WTC11 (cell line): ENCODE measurements at regions not wholly inside any gene's neighbourhood (a gene's known extent, or its start where the extent isn't known, plus 50 kb on each side); places are given as distances from the start of the nearest gene placed in this dataset.

Experiments used
- ATAC-seq: fragments of 200-7000 bp; cut with Tn5 transposase; 2 replicates; pipeline ENCODE4 v1.10.0; 2021; ENCODE audit warnings: mild to moderate bottlenecking, moderate library complexity
- CTCF ChIA-PET: fragments of 300-600 bp; sonication (Branson Sonifier 250); formaldehyde crosslinking; loops from one replicate; lab custom pipeline; 2021; ENCODE audit warnings: antibody characterized with exemption; lab: Charles Lee
- POLR2A ChIA-PET: fragments of 350-600 bp; sonication (Branson Sonifier 250); formaldehyde crosslinking; loops from one replicate; lab custom pipeline; 2021; ENCODE audit warnings: antibody characterized with exemption; lab: Charles Lee
- DNase-seq: peaks from one replicate; pipeline ENCODE4 v3.0.0; 2021; ENCODE audit warnings: low spot score
- H3K27ac Mint-ChIP-seq: 2 replicates; pipeline ENCODE4 v1.8.0; 2021; ENCODE audit warnings: mixed read lengths
- H3K27me3 Mint-ChIP-seq: 2 replicates; pipeline ENCODE4 v1.8.0; 2021; ENCODE audit warnings: low read depth, mild to moderate bottlenecking, moderate library complexity, mixed read lengths
- H3K36me3 Mint-ChIP-seq: 2 replicates; pipeline ENCODE4 v1.8.0; 2021; ENCODE audit warnings: mixed read lengths
- H3K4me1 Mint-ChIP-seq: 2 replicates; pipeline ENCODE4 v1.8.0; 2022; ENCODE audit warnings: mixed read lengths
- H3K4me3 Mint-ChIP-seq: 2 replicates; pipeline ENCODE4 v1.8.0; 2021; ENCODE audit warnings: mild to moderate bottlenecking, moderate library complexity, mixed read lengths
- H3K9me3 Mint-ChIP-seq: 2 replicates; pipeline ENCODE4 v1.8.0; 2021; ENCODE audit warnings: mixed read lengths
- CREM ChIP-seq: sonication (generic); formaldehyde crosslinking; IDR thresholded peaks from 2 replicates; pipeline ENCODE4 v1.8.1; 2022; ENCODE audit warnings: mild to moderate bottlenecking, missing genetic modification reagents, moderate library complexity
- ESRRA ChIP-seq: sonication (generic); formaldehyde crosslinking; IDR thresholded peaks from 2 replicates; pipeline ENCODE4 v1.8.1; 2022; ENCODE audit warnings: mild to moderate bottlenecking, missing genetic modification reagents, borderline replicate concordance
- GABPB1 ChIP-seq: sonication (generic); formaldehyde crosslinking; IDR thresholded peaks from 2 replicates; pipeline ENCODE4 v1.8.1; 2023; ENCODE audit warnings: mild to moderate bottlenecking, missing genetic modification reagents
- GRHL2 ChIP-seq: fragments of 250-450 bp; sonication (Bioruptor Pico); IDR thresholded peaks from 2 replicates; pipeline ENCODE4 v1.8.0; 2022; ENCODE audit warnings: mild to moderate bottlenecking, moderate library complexity; ENCODE audit not compliant: insufficient replicate concordance, severe bottlenecking
- IRF2 ChIP-seq: sonication (generic); formaldehyde crosslinking; IDR thresholded peaks from 2 replicates; pipeline ENCODE4 v1.8.0; 2022; ENCODE audit warnings: low read depth, missing genetic modification reagents, borderline replicate concordance
- JUN ChIP-seq: sonication (generic); formaldehyde crosslinking; IDR thresholded peaks from 2 replicates; pipeline ENCODE4 v1.8.0; 2023; ENCODE audit warnings: mild to moderate bottlenecking, missing genetic modification reagents
- NR3C1 ChIP-seq: sonication (generic); formaldehyde crosslinking; conservative IDR thresholded peaks from 2 replicates; pipeline ENCODE4 v1.8.1; 2023; ENCODE audit warnings: low read depth, mild to moderate bottlenecking, missing genetic modification reagents
- TCF7 ChIP-seq: sonication (generic); formaldehyde crosslinking; IDR thresholded peaks from 2 replicates; pipeline ENCODE4 v1.8.0; 2022; ENCODE audit warnings: mild to moderate bottlenecking, low read depth, missing genetic modification reagents, moderate library complexity
- TEAD4 ChIP-seq: sonication (generic); formaldehyde crosslinking; IDR thresholded peaks from 2 replicates; pipeline ENCODE4 v1.8.0; 2022; ENCODE audit warnings: mild to moderate bottlenecking, missing genetic modification reagents
- ZNF219 ChIP-seq: sonication (generic); formaldehyde crosslinking; IDR thresholded peaks from 2 replicates; pipeline ENCODE4 v1.8.0; 2023; ENCODE audit warnings: missing genetic modification reagents, mild to moderate bottlenecking, borderline replicate concordance
- ZNF416 ChIP-seq: fragments of 250-450 bp; sonication (Bioruptor Pico); IDR thresholded peaks from 2 replicates; pipeline ENCODE4 v1.9.0; 2021; ENCODE audit warnings: mild to moderate bottlenecking, inconsistent platforms
- ZNF671 ChIP-seq: fragments of 250-450 bp; sonication (Bioruptor Pico); IDR thresholded peaks from 2 replicates; pipeline ENCODE4 v1.8.0; 2021; ENCODE audit warnings: mild to moderate bottlenecking
- TF ChIP-seq, protein P1 (sequence below): sonication (generic); formaldehyde crosslinking; IDR thresholded peaks from 2 replicates; pipeline ENCODE4 v1.8.0; 2022; ENCODE audit warnings: missing genetic modification reagents
- TF ChIP-seq, protein P2 (sequence below): fragments of 250-450 bp; sonication (Bioruptor Pico); IDR thresholded peaks from 2 replicates; pipeline ENCODE4 v1.9.0; 2021; ENCODE audit warnings: moderate library complexity, mild to moderate bottlenecking, inconsistent platforms, borderline replicate concordance
- TF ChIP-seq, protein P3 (sequence below): sonication (generic); formaldehyde crosslinking; IDR thresholded peaks from 2 replicates; pipeline ENCODE4 v1.8.1; 2022; ENCODE audit warnings: mild to moderate bottlenecking, missing genetic modification reagents, moderate library complexity, borderline replicate concordance
- TF ChIP-seq, protein P4 (sequence below): sonication (generic); formaldehyde crosslinking; IDR thresholded peaks from 2 replicates; pipeline ENCODE4 v1.8.1; 2022; ENCODE audit warnings: mild to moderate bottlenecking, moderate library complexity, missing genetic modification reagents
- TF ChIP-seq, protein P5 (sequence below): sonication (generic); formaldehyde crosslinking; IDR thresholded peaks from 2 replicates; pipeline ENCODE4 v1.8.1; 2023; ENCODE audit warnings: mild to moderate bottlenecking, missing genetic modification reagents, borderline replicate concordance
- TF ChIP-seq, protein P6 (sequence below): fragments of 250-450 bp; sonication (Bioruptor Pico); IDR thresholded peaks from 2 replicates; pipeline ENCODE4 v1.9.0; 2021; ENCODE audit warnings: mild to moderate bottlenecking
- TF ChIP-seq, protein P7 (sequence below): fragments of 250-450 bp; sonication (Bioruptor Pico); IDR thresholded peaks from 2 replicates; pipeline ENCODE4 v2.1.2; 2022; ENCODE audit warnings: mild to moderate bottlenecking, moderate library complexity
- TF ChIP-seq, protein P8 (sequence below): sonication (generic); formaldehyde crosslinking; IDR thresholded peaks from 2 replicates; pipeline ENCODE4 v1.8.1; 2023; ENCODE audit warnings: mild to moderate bottlenecking, missing genetic modification reagents, moderate library complexity

DNA sequence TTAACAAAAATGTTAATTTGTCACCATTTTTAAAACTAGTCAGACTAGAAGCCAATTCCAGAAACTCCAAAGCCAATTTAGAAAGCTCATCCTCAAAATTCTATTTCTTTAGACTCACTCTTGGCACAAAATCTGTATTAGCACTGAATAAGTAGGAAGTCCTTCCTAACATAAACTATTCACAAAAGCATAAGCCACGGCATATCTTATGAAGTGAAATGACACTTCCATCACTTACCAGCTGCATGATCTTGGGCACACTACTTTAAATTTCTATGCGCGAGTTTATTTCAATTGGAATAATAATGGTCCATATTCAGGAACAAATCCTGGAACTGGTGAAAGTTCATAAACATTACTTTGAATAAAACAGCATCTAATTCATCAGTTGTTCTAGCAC lies 1544.0 kb downstream of the TECRL start (continued):
- TF ChIP-seq, protein P1, sequence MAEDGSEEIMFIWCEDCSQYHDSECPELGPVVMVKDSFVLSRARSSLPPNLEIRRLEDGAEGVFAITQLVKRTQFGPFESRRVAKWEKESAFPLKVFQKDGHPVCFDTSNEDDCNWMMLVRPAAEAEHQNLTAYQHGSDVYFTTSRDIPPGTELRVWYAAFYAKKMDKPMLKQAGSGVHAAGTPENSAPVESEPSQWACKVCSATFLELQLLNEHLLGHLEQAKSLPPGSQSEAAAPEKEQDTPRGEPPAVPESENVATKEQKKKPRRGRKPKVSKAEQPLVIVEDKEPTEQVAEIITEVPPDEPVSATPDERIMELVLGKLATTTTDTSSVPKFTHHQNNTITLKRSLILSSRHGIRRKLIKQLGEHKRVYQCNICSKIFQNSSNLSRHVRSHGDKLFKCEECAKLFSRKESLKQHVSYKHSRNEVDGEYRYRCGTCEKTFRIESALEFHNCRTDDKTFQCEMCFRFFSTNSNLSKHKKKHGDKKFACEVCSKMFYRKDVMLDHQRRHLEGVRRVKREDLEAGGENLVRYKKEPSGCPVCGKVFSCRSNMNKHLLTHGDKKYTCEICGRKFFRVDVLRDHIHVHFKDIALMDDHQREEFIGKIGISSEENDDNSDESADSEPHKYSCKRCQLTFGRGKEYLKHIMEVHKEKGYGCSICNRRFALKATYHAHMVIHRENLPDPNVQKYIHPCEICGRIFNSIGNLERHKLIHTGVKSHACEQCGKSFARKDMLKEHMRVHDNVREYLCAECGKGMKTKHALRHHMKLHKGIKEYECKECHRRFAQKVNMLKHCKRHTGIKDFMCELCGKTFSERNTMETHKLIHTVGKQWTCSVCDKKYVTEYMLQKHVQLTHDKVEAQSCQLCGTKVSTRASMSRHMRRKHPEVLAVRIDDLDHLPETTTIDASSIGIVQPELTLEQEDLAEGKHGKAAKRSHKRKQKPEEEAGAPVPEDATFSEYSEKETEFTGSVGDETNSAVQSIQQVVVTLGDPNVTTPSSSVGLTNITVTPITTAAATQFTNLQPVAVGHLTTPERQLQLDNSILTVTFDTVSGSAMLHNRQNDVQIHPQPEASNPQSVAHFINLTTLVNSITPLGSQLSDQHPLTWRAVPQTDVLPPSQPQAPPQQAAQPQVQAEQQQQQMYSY, result no peak
- TF ChIP-seq ZNF671 (CRISPR knock-in tag), result no peak
- TF ChIP-seq JUN (CRISPR knock-in tag), result no peak
- no peak for TF ChIP-seq TEAD4
- no peak for TF ChIP-seq CREM (CRISPR knock-in tag)
- no peak for TF ChIP-seq NR3C1 (CRISPR knock-in tag)
- TF ChIP-seq ESRRA, result no peak
- no peak for TF ChIP-seq IRF2
- TF ChIP-seq, protein P2, sequence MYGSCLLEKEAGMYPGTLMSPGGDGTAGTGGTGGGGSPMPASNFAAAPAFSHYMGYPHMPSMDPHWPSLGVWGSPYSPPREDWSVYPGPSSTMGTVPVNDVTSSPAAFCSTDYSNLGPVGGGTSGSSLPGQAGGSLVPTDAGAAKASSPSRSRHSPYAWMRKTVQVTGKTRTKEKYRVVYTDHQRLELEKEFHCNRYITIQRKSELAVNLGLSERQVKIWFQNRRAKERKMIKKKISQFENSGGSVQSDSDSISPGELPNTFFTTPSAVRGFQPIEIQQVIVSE, result no peak
- TF ChIP-seq GABPB1, result no peak
- TF ChIP-seq, protein P3, sequence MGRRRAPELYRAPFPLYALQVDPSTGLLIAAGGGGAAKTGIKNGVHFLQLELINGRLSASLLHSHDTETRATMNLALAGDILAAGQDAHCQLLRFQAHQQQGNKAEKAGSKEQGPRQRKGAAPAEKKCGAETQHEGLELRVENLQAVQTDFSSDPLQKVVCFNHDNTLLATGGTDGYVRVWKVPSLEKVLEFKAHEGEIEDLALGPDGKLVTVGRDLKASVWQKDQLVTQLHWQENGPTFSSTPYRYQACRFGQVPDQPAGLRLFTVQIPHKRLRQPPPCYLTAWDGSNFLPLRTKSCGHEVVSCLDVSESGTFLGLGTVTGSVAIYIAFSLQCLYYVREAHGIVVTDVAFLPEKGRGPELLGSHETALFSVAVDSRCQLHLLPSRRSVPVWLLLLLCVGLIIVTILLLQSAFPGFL (CRISPR knock-in tag), result no peak
- no peak for TF ChIP-seq TCF7 (CRISPR knock-in tag)
- TF ChIP-seq, all 79 proteins: peak for 0

DNA sequence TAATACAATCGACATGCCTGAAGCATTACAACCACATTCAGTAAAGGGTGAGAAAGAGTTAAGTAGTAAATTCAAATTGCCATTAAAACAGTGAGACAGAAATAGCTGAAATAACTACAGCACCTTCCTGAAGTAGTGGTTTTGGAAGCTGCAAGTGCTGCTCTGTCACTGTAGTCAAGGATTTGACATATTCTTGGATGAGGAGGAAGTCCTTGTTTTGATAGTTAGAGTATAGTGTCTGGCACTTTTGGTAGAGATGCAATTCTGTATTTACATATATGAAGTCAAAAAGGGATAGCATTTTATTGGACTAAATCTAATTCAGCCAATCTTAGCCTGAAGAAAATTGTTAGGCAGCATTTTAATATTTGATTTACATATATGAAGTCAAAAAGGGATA lies 1559.6 kb downstream of the TECRL start:
- Mint-ChIP-seq H3K4me3 (no peak overlapping the region), H3K9me3 (peaks cover 7% of the 10 kb centered on the region), H3K27me3 (no peaks in the 10 kb centered on the region), H3K36me3 (no peaks in the 10 kb centered on the region), H3K27ac (no peak overlapping the region), H3K4me1 (no peaks in the 10 kb centered on the region)
- DNase-seq, result no peak
- CTCF ChIA-PET, result no interaction called here
- POLR2A ChIA-PET, result no interaction called here
- no peak for ATAC-seq
- TF ChIP-seq, protein P4, sequence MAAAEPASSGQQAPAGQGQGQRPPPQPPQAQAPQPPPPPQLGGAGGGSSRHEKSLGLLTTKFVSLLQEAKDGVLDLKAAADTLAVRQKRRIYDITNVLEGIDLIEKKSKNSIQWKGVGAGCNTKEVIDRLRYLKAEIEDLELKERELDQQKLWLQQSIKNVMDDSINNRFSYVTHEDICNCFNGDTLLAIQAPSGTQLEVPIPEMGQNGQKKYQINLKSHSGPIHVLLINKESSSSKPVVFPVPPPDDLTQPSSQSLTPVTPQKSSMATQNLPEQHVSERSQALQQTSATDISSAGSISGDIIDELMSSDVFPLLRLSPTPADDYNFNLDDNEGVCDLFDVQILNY (CRISPR knock-in tag), result no peak
- TF ChIP-seq, protein P5, sequence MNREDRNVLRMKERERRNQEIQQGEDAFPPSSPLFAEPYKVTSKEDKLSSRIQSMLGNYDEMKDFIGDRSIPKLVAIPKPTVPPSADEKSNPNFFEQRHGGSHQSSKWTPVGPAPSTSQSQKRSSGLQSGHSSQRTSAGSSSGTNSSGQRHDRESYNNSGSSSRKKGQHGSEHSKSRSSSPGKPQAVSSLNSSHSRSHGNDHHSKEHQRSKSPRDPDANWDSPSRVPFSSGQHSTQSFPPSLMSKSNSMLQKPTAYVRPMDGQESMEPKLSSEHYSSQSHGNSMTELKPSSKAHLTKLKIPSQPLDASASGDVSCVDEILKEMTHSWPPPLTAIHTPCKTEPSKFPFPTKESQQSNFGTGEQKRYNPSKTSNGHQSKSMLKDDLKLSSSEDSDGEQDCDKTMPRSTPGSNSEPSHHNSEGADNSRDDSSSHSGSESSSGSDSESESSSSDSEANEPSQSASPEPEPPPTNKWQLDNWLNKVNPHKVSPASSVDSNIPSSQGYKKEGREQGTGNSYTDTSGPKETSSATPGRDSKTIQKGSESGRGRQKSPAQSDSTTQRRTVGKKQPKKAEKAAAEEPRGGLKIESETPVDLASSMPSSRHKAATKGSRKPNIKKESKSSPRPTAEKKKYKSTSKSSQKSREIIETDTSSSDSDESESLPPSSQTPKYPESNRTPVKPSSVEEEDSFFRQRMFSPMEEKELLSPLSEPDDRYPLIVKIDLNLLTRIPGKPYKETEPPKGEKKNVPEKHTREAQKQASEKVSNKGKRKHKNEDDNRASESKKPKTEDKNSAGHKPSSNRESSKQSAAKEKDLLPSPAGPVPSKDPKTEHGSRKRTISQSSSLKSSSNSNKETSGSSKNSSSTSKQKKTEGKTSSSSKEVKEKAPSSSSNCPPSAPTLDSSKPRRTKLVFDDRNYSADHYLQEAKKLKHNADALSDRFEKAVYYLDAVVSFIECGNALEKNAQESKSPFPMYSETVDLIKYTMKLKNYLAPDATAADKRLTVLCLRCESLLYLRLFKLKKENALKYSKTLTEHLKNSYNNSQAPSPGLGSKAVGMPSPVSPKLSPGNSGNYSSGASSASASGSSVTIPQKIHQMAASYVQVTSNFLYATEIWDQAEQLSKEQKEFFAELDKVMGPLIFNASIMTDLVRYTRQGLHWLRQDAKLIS (CRISPR knock-in tag), result no peak
- TF ChIP-seq, protein P6, sequence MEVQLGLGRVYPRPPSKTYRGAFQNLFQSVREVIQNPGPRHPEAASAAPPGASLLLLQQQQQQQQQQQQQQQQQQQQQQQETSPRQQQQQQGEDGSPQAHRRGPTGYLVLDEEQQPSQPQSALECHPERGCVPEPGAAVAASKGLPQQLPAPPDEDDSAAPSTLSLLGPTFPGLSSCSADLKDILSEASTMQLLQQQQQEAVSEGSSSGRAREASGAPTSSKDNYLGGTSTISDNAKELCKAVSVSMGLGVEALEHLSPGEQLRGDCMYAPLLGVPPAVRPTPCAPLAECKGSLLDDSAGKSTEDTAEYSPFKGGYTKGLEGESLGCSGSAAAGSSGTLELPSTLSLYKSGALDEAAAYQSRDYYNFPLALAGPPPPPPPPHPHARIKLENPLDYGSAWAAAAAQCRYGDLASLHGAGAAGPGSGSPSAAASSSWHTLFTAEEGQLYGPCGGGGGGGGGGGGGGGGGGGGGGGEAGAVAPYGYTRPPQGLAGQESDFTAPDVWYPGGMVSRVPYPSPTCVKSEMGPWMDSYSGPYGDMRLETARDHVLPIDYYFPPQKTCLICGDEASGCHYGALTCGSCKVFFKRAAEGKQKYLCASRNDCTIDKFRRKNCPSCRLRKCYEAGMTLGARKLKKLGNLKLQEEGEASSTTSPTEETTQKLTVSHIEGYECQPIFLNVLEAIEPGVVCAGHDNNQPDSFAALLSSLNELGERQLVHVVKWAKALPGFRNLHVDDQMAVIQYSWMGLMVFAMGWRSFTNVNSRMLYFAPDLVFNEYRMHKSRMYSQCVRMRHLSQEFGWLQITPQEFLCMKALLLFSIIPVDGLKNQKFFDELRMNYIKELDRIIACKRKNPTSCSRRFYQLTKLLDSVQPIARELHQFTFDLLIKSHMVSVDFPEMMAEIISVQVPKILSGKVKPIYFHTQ (CRISPR knock-in tag), result no peak
- TF ChIP-seq, protein P7, sequence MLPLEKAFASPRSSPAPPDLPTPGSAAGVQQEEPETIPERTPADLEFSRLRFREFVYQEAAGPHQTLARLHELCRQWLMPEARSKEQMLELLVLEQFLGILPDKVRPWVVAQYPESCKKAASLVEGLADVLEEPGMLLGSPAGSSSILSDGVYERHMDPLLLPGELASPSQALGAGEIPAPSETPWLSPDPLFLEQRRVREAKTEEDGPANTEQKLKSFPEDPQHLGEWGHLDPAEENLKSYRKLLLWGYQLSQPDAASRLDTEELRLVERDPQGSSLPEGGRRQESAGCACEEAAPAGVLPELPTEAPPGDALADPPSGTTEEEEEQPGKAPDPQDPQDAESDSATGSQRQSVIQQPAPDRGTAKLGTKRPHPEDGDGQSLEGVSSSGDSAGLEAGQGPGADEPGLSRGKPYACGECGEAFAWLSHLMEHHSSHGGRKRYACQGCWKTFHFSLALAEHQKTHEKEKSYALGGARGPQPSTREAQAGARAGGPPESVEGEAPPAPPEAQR (CRISPR knock-in tag), result no peak
- TF ChIP-seq ZNF219 (CRISPR knock-in tag) (no peak), ZNF416 (CRISPR knock-in tag) (no peak), ZNF671 (CRISPR knock-in tag) (no peak), GRHL2 (CRISPR knock-in tag) (no peak)
- TF ChIP-seq, protein P8, sequence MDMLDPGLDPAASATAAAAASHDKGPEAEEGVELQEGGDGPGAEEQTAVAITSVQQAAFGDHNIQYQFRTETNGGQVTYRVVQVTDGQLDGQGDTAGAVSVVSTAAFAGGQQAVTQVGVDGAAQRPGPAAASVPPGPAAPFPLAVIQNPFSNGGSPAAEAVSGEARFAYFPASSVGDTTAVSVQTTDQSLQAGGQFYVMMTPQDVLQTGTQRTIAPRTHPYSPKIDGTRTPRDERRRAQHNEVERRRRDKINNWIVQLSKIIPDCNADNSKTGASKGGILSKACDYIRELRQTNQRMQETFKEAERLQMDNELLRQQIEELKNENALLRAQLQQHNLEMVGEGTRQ (CRISPR knock-in tag), result no peak
- TF ChIP-seq, protein P3 (CRISPR knock-in tag), result no peak
